Panc1 (cell line): ENCODE measurements at regions not wholly inside any gene's neighbourhood (a gene's known extent, or its start where the extent isn't known, plus 50 kb on each side); places are given as distances from the start of the nearest gene placed in this dataset.

ENCODE experiments used
- ATAC-seq: fragments of 200-7000 bp; cut with Tn5 transposase; 2 replicates; pipeline ENCODE4 v1.9.1; 2020; ENCODE audit warnings: mild to moderate bottlenecking, moderate library complexity
- BruUV-seq: library from RNA; stranded (reverse); fragments of 400-500 nt; replicated peaks from 2 replicates; lab custom pipeline; 2021; lab: Mats Ljungman, UMichigan
- CTCF ChIA-PET: fragments of 300-600 bp; sonication (Branson Sonifier 250); formaldehyde crosslinking; loops from one replicate; lab custom pipeline; 2022; ENCODE audit warnings: antibody characterized with exemption; lab: Charles Lee
- POLR2A ChIA-PET: fragments of 300-600 bp; sonication (Branson Sonifier 250); formaldehyde crosslinking; loops from one replicate; lab custom pipeline; 2022; ENCODE audit warnings: antibody characterized with exemption; lab: Charles Lee
- DNase-seq: peaks from one replicate; pipeline ENCODE4 v3.0.0-alpha.2; 2010; ENCODE audit warnings: low read depth, low spot score
- H3K27ac ChIP-seq: 2 replicates; pipeline ENCODE4 v1.5.1; 2011; ENCODE audit warnings: mild to moderate bottlenecking, low read length, inconsistent platforms
- H3K27me3 ChIP-seq: fragments of 200-500 bp; sonication (Bioruptor generic); 2 replicates; pipeline ENCODE4 v1.6.0; 2014; ENCODE audit warnings: low read length, inconsistent platforms; ENCODE audit not compliant: control insufficient read depth, insufficient read depth
- H3K36me3 ChIP-seq: fragments of 200-500 bp; sonication (Bioruptor generic); 2 replicates; pipeline ENCODE4 v1.5.1; 2014; ENCODE audit warnings: inconsistent platforms, mild to moderate bottlenecking, low read length, moderate library complexity; ENCODE audit not compliant: control insufficient read depth, insufficient read depth
- H3K4me1 ChIP-seq: 2 replicates; pipeline ENCODE4 v1.5.1; 2011; ENCODE audit warnings: inconsistent platforms, mild to moderate bottlenecking, low read length, moderate library complexity; ENCODE audit not compliant: control insufficient read depth, insufficient read depth
- H3K4me3 ChIP-seq, 2 experiments: 2 replicates each; pipeline ENCODE4 v1.5.1; 2011 to 2012; ENCODE audit warnings: low read depth in 2 of 2, low read length in 2 of 2, mild to moderate bottlenecking in 2 of 2, inconsistent platforms in 1 of 2, moderate library complexity in 1 of 2
- H3K9me3 ChIP-seq: fragments of 200-500 bp; sonication (Bioruptor generic); 2 replicates; pipeline ENCODE4 v1.5.1; 2014; ENCODE audit warnings: low read depth, mild to moderate bottlenecking, inconsistent platforms, low read length, moderate library complexity; ENCODE audit not compliant: control insufficient read depth, insufficient read depth
- POLR2AphosphoS5 ChIP-seq: IDR thresholded peaks from 2 replicates; pipeline ENCODE4 v1.6.1; 2012; ENCODE audit warnings: mild to moderate bottlenecking, low read depth, low read length, moderate library complexity
- SIN3A ChIP-seq: IDR thresholded peaks from 2 replicates; pipeline ENCODE4 v1.6.1; 2012; ENCODE audit warnings: low read depth, mild to moderate bottlenecking, low read length, moderate library complexity, borderline replicate concordance; ENCODE audit not compliant: insufficient read depth
- TCF7L2 ChIP-seq: IDR thresholded peaks from 2 replicates; pipeline ENCODE4 v1.6.1; 2011; ENCODE audit warnings: mild to moderate bottlenecking, low read depth, low read length, inconsistent platforms
- in situ Hi-C: cut with HindIII; loops from 2 replicates; pipeline ENCODE4 v1.10.0; 2016; ENCODE audit warnings: low sequenced_read_pairs, low pct_unique_long_range_greater_than_20kb
- intact Hi-C: fragments of 100-400 bp; cut with micrococcal nuclease; formaldehyde crosslinking; loops from one replicate; pipeline ENCODE4 v1.10.0; 2022; ENCODE audit not compliant: unreplicated experiment
- TF ChIP-seq, protein P1 (sequence below), 2 experiments: IDR thresholded peaks; 2 replicates each; pipeline ENCODE4 v1.6.1; 2011 to 2012; ENCODE audit warnings: low read depth in 2 of 2, control low read depth in 1 of 2, low read length in 1 of 2, mild to moderate bottlenecking in 1 of 2, moderate library complexity in 1 of 2; ENCODE audit not compliant: insufficient read depth in 1 of 2
- TF ChIP-seq, protein P2 (sequence below): fragments of 450-650 bp; IDR thresholded peaks from 2 replicates; pipeline ENCODE4 v1.5.1; 2017; ENCODE audit warnings: mild to moderate bottlenecking

DNA sequence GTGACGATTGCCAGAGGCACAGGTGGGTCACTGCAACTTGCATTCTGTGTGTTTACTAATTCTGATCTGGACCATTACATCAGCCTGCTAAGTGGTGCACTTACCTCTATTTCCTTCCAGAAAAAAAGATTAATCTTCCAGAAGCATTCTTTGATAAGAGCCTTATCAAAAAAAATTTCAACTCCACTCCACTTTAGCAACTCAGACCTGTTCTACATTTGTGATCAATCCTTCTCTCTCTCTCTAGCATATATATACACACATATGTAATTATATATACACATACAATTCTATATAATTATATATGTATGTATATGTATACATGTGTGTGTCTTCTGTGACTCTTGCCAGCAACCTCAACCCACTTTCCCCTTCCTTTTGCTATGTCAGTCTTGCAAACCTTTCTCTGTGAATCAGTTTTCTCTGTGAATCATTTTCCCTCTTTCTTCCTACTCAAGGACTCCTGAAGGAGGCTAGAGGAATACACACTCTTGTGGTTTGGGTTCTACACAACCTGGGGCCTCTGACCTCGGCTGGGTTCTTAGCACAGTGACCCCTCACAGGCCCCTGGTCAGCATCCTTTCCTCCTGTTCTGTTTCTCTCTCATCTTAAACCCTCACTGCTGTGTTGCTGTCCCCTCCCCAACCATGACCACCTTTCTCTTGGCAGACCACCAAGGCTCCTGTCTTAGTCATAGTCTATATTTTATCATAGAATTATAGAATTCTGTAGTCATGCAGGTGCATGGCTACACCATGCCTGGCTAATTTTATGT is 130.4 kb upstream of the PELI1 start:
- TF ChIP-seq, protein P1, sequence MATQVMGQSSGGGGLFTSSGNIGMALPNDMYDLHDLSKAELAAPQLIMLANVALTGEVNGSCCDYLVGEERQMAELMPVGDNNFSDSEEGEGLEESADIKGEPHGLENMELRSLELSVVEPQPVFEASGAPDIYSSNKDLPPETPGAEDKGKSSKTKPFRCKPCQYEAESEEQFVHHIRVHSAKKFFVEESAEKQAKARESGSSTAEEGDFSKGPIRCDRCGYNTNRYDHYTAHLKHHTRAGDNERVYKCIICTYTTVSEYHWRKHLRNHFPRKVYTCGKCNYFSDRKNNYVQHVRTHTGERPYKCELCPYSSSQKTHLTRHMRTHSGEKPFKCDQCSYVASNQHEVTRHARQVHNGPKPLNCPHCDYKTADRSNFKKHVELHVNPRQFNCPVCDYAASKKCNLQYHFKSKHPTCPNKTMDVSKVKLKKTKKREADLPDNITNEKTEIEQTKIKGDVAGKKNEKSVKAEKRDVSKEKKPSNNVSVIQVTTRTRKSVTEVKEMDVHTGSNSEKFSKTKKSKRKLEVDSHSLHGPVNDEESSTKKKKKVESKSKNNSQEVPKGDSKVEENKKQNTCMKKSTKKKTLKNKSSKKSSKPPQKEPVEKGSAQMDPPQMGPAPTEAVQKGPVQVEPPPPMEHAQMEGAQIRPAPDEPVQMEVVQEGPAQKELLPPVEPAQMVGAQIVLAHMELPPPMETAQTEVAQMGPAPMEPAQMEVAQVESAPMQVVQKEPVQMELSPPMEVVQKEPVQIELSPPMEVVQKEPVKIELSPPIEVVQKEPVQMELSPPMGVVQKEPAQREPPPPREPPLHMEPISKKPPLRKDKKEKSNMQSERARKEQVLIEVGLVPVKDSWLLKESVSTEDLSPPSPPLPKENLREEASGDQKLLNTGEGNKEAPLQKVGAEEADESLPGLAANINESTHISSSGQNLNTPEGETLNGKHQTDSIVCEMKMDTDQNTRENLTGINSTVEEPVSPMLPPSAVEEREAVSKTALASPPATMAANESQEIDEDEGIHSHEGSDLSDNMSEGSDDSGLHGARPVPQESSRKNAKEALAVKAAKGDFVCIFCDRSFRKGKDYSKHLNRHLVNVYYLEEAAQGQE (IDR thresholded peaks at IDR 0.05; ENCODE audit: insufficient read depth in 1 of 2, low read depth in 2 of 2, low read length in 1 of 2): no peak
- no peak for TF ChIP-seq POLR2AphosphoS5
- TF ChIP-seq TCF7L2: no peak
- TF ChIP-seq SIN3A: no peak
- TF ChIP-seq, protein P2, sequence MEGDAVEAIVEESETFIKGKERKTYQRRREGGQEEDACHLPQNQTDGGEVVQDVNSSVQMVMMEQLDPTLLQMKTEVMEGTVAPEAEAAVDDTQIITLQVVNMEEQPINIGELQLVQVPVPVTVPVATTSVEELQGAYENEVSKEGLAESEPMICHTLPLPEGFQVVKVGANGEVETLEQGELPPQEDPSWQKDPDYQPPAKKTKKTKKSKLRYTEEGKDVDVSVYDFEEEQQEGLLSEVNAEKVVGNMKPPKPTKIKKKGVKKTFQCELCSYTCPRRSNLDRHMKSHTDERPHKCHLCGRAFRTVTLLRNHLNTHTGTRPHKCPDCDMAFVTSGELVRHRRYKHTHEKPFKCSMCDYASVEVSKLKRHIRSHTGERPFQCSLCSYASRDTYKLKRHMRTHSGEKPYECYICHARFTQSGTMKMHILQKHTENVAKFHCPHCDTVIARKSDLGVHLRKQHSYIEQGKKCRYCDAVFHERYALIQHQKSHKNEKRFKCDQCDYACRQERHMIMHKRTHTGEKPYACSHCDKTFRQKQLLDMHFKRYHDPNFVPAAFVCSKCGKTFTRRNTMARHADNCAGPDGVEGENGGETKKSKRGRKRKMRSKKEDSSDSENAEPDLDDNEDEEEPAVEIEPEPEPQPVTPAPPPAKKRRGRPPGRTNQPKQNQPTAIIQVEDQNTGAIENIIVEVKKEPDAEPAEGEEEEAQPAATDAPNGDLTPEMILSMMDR: no peak
- DNase-seq (no peak), ATAC-seq (no peak)
- POLR2A ChIA-PET: no interaction called here
- no peaks in the 10 kb centered on the region for H3K36me3 ChIP-seq
- intact Hi-C loops: no loop called here
- 0 out of 2 replicates have a peak, but pooled peaks cover 2% of the 10 kb centered on the region for H3K27me3 ChIP-seq
- H3K27ac ChIP-seq: no peak overlapping the region
- in situ Hi-C loops: no loop called here
- H3K4me3 ChIP-seq: no peak overlapping the region
- CTCF ChIA-PET: no interaction called here
- no peaks in the 10 kb centered on the region for H3K9me3 ChIP-seq
- 0 out of 2 replicates have a peak, but pooled peaks cover 3% of the 10 kb centered on the region for H3K4me1 ChIP-seq
- no TSS peak for BruUV-seq

- no TSS peak for BruUV-seq
- Histone ChIP-seq H3K27ac (no peak overlapping the region), H3K9me3 (no peaks in the 10 kb centered on the region), H3K27me3 (no peaks in the 10 kb centered on the region), H3K4me1 (0 out of 2 replicates have a peak, but pooled peaks cover 3% of the 10 kb centered on the region), H3K4me3 (no peak overlapping the region), H3K36me3 (no peaks in the 10 kb centered on the region)
- in situ Hi-C loops: no loop called here
- intact Hi-C loops: no loop called here
- DNase-seq (no peak), ATAC-seq (no peak)
- no peak for TF ChIP-seq TCF7L2
- TF ChIP-seq, protein P2: no peak
- TF ChIP-seq, protein P1 (IDR thresholded peaks at IDR 0.05; ENCODE audit: insufficient read depth in 1 of 2, low read depth in 2 of 2, low read length in 1 of 2): no peak
- no peak for TF ChIP-seq POLR2AphosphoS5
- TF ChIP-seq SIN3A: no peak
- POLR2A ChIA-PET: no interaction called here
- CTCF ChIA-PET: no interaction called here
Observed at GRCh38 chr2:64275174-64275466, 130.9 kb upstream of the PELI1 start.
